ENCODE measurements at regions not wholly inside any gene's neighbourhood (a gene's known extent, or its start where the extent isn't known, plus 50 kb on each side); places are given as distances from the start of the nearest gene placed in this dataset.

DNA sequence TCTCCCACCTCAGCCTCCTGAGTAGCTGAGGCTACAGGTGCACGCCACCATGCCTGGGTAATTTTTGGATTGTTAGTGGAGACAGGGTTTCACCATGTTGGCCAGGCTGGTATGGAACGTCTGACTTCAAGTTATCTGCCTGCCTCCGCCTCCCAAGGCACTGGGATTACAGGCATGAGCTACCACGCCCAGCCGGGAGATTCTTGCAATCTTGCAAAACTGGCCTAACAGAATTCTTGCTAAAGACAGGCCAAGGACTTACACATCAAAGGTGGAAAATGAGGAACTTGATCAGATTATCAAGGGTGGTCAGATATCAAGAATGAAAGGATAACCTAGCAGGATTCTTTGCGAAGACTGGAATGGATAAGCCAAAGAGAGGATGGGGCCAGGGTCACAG lies 98.3 kb upstream of the TIAM1 start:
- H3K4me3 ChIP-seq (ENCODE audit: low read length): no peak overlapping the region
- no peaks in the 10 kb centered on the region for H3K36me3 ChIP-seq (ENCODE audit: insufficient read depth, low read length)

GRCh38 chr21:31429506-31429905 lies 85.4 kb upstream of the TIAM1 start:
- H3K27ac ChIP-seq (ENCODE audit: low read length): no peak overlapping the region
- H3K27me3 ChIP-seq (ENCODE audit: insufficient read depth, low read depth, low read length): no peaks in the 10 kb centered on the region
- no peaks in the 10 kb centered on the region for H3F3A ChIP-seq (ENCODE audit: insufficient read depth, low read length, poor library complexity, severe bottlenecking)
- H3K9me2 ChIP-seq (ENCODE audit: insufficient read depth, low read length): no peaks in the 10 kb centered on the region
- no peak overlapping the region for H3K4me3 ChIP-seq (ENCODE audit: low read length)
- H3K9me3 ChIP-seq (ENCODE audit: low read length): peaks cover 3% of the 10 kb centered on the region
- H4K20me1 ChIP-seq (ENCODE audit: insufficient read depth): no peaks in the 10 kb centered on the region
- H3K36me3 ChIP-seq (ENCODE audit: insufficient read depth, low read length): no peaks in the 10 kb centered on the region
- no peak overlapping the region for H3K4me2 ChIP-seq (ENCODE audit: low read length)
- no peak overlapping the region for H2AFZ ChIP-seq (ENCODE audit: low read depth, low read length)
- no peak overlapping the region for H3K9ac ChIP-seq (ENCODE audit: low read length)
- H3K79me2 ChIP-seq (replicated peaks; ENCODE audit: insufficient read depth, low read length): no peaks in the 10 kb centered on the region
- no peak for TF ChIP-seq SMC3 (conservative IDR thresholded peaks at IDR 0.05; ENCODE audit: poor library complexity)
- no peak for TF ChIP-seq RAD21 (conservative IDR thresholded peaks at IDR 0.05)
- no peak for TF ChIP-seq TAF1 (IDR thresholded peaks at IDR 0.05; ENCODE audit: low read depth)
- no peak for TF ChIP-seq EZH2 (IDR thresholded peaks at IDR 0.05; ENCODE audit: borderline replicate concordance, insufficient read depth, low read length, poor library complexity, severe bottlenecking)
- TF ChIP-seq MXI1 (conservative IDR thresholded peaks at IDR 0.05; ENCODE audit: poor library complexity, severe bottlenecking): no peak
- TF ChIP-seq EP300 (conservative IDR thresholded peaks at IDR 0.05; ENCODE audit: poor library complexity, severe bottlenecking): no peak
- TF ChIP-seq REST (IDR thresholded peaks at IDR 0.05; ENCODE audit: borderline replicate concordance): no peak
- no peak for TF ChIP-seq POLR2AphosphoS5 (IDR thresholded peaks at IDR 0.05)

More for the DNA sequence above, 98.3 kb upstream of the TIAM1 start:
- Histone ChIP-seq H3K9me2 (ENCODE audit: insufficient read depth, low read length) (no peaks in the 10 kb centered on the region), H4K20me1 (ENCODE audit: insufficient read depth) (no peaks in the 10 kb centered on the region), H3F3A (ENCODE audit: insufficient read depth, low read length, poor library complexity, severe bottlenecking) (no peaks in the 10 kb centered on the region), H3K79me2 (replicated peaks; ENCODE audit: insufficient read depth, low read length) (no peaks in the 10 kb centered on the region), H2AFZ (ENCODE audit: low read depth, low read length) (no peak overlapping the region), H3K9me3 (ENCODE audit: low read length) (peaks cover 5% of the 10 kb centered on the region), H3K9ac (ENCODE audit: low read length) (no peak overlapping the region), H3K27ac (ENCODE audit: low read length) (no peak overlapping the region), H3K27me3 (ENCODE audit: insufficient read depth, low read depth, low read length) (no peaks in the 10 kb centered on the region), H3K4me2 (ENCODE audit: low read length) (no peak overlapping the region)
- TF ChIP-seq RAD21 (conservative IDR thresholded peaks at IDR 0.05) (no peak), REST (IDR thresholded peaks at IDR 0.05; ENCODE audit: borderline replicate concordance) (no peak), POLR2AphosphoS5 (IDR thresholded peaks at IDR 0.05) (no peak), CTCF (IDR thresholded peaks at IDR 0.05; ENCODE audit: poor library complexity, severe bottlenecking) (no peak), MXI1 (conservative IDR thresholded peaks at IDR 0.05; ENCODE audit: poor library complexity, severe bottlenecking) (no peak), SMC3 (conservative IDR thresholded peaks at IDR 0.05; ENCODE audit: poor library complexity) (no peak), EP300 (conservative IDR thresholded peaks at IDR 0.05; ENCODE audit: poor library complexity, severe bottlenecking) (no peak), EZH2 (IDR thresholded peaks at IDR 0.05; ENCODE audit: borderline replicate concordance, insufficient read depth, low read length, poor library complexity, severe bottlenecking) (no peak), TAF1 (IDR thresholded peaks at IDR 0.05; ENCODE audit: low read depth) (no peak)

Measured in neural cell (in vitro differentiated cells).